Stomach (tissue), 8 donors: ENCODE measurements at regions not wholly inside any gene's neighbourhood (a gene's known extent, or its start where the extent isn't known, plus 50 kb on each side); places are given as distances from the start of the nearest gene placed in this dataset.

Experiments
- DNase-seq, 2 donors: peaks; one replicate each; pipeline versions ENCODE4 v3.0.0 to v3.0.0-alpha.2; 2013 to 2019
- H3K27ac ChIP-seq, 5 donors: fragments of 200-600 bp in 4 of 5; sonication (generic) in 4 of 5; one replicate each; pipeline ENCODE4 v1.5.1; 2013 to 2019; ENCODE audit warnings: mild to moderate bottlenecking in 1 of 5, moderate library complexity in 1 of 5
- H3K27me3 ChIP-seq, 3 donors: fragments of 200-600 bp; sonication (generic); one replicate each; pipeline ENCODE4 v1.5.1; 2017 to 2019; ENCODE audit warnings: mixed run types in 1 of 3
- H3K36me3 ChIP-seq, 4 donors: fragments of 200-600 bp; sonication (generic); 1 replicate in 3 of 4; 2 replicates in 1 of 4; pipeline ENCODE4 v1.5.1; 2016 to 2019
- H3K4me1 ChIP-seq, 4 donors: fragments of 200-600 bp; sonication (generic); one replicate each; pipeline ENCODE4 v1.5.1; 2016 to 2019
- H3K4me3 ChIP-seq, 4 donors: fragments of 200-600 bp; sonication (generic) in 3 of 4; one replicate each; pipeline ENCODE4 v1.5.1; 2016 to 2019; ENCODE audit warnings: mild to moderate bottlenecking in 1 of 4
- H3K9me3 ChIP-seq, 4 donors: fragments of 200-600 bp; sonication (generic); one replicate each; pipeline ENCODE4 v1.5.1; 2016 to 2019
- EP300 ChIP-seq: sonication (generic); formaldehyde crosslinking; IDR thresholded peaks from one replicate; pipeline ENCODE4 v1.6.1; 2017; ENCODE audit warnings: antibody characterized with exemption
- POLR2A ChIP-seq, 4 donors: fragments of 450-650 bp; IDR thresholded peaks; one replicate each; pipeline ENCODE4 v1.6.1; 2016; ENCODE audit warnings: antibody characterized with exemption in 4 of 4, control low read depth in 2 of 4, mild to moderate bottlenecking in 1 of 4, moderate library complexity in 1 of 4
- POLR2AphosphoS5 ChIP-seq, 3 donors: sonication (generic); formaldehyde crosslinking; IDR thresholded peaks; one replicate each; pipeline ENCODE4 v1.6.1; 2016; ENCODE audit warnings: antibody characterized with exemption in 3 of 3
- WGBS, 5 donors: extraction: QIAGEN DNeasy Blood & Tissue Kit in 3 of 5; methylation state at CpG; one replicate each; pipeline versions ENCODE4 v1.1.5 to v1.1.7; 2013 to 2018; 5-methylcytosine and 5-hydroxymethylcytosine counted together
- intact Hi-C: fragments of 100-400 bp; cut with DNase I; formaldehyde crosslinking; loops from one replicate; pipeline ENCODE4 v1.15.1; 2023; ENCODE audit warnings: low total_unique reads
- TF ChIP-seq, protein P1 (sequence below), 7 experiments: fragments of 450-650 bp in 4 of 7; fragments of 200-600 bp in 3 of 7; sonication (generic) in 3 of 7; IDR thresholded peaks; one replicate each; pipeline ENCODE4 v1.5.1; 2016 to 2019; ENCODE audit warnings: antibody characterized with exemption in 7 of 7, control low read depth in 2 of 7, mild to moderate bottlenecking in 1 of 7
- donor health status: healthy with polysubstance abuse.
- donor health status: Bipolar disorder and iron deficiency.
- donor health status: healthy.

- Histone ChIP-seq H3K4me1 (peaks cover 0 to 11% (median 9%) of the 10 kb centered on the region in 4 donors), H3K9me3 (no peaks in the 10 kb centered on the region), H3K27ac (no peak overlapping the region), H3K36me3 (no peaks in the 10 kb centered on the region), H3K27me3 (no peaks in the 10 kb centered on the region), H3K4me3 (no peak overlapping the region)
- intact Hi-C loops = no loop called here
- TF ChIP-seq POLR2A (IDR thresholded peaks at IDR 0.05) (no peak), POLR2AphosphoS5 (IDR thresholded peaks at IDR 0.05) (no peak), EP300 (no peak)
- TF ChIP-seq, protein P1, sequence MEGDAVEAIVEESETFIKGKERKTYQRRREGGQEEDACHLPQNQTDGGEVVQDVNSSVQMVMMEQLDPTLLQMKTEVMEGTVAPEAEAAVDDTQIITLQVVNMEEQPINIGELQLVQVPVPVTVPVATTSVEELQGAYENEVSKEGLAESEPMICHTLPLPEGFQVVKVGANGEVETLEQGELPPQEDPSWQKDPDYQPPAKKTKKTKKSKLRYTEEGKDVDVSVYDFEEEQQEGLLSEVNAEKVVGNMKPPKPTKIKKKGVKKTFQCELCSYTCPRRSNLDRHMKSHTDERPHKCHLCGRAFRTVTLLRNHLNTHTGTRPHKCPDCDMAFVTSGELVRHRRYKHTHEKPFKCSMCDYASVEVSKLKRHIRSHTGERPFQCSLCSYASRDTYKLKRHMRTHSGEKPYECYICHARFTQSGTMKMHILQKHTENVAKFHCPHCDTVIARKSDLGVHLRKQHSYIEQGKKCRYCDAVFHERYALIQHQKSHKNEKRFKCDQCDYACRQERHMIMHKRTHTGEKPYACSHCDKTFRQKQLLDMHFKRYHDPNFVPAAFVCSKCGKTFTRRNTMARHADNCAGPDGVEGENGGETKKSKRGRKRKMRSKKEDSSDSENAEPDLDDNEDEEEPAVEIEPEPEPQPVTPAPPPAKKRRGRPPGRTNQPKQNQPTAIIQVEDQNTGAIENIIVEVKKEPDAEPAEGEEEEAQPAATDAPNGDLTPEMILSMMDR (IDR thresholded peaks at IDR 0.05) = no peak
- DNase-seq = no peak
- WGBS, 5 donors = 82 to 93% (median 85%) methylated on average over 2 of the region's 2 CpGs
Observed at GRCh38 chr13:80139196-80139595, 201.7 kb downstream of the SPRY2 start.

GRCh38 chr13:80137994-80138393 lies 202.9 kb downstream of the SPRY2 start:
- DNase-seq = no peak
- H3K27ac ChIP-seq = no peak overlapping the region
- H3K27me3 ChIP-seq = no peaks in the 10 kb centered on the region
- 60 to 68% (median 63%) methylated on average over 3 of the region's 3 CpGs for WGBS, 5 donors
- intact Hi-C loops = no loop called here
- TF ChIP-seq POLR2AphosphoS5 (IDR thresholded peaks at IDR 0.05) = no peak
- no peak for TF ChIP-seq POLR2A (IDR thresholded peaks at IDR 0.05)
- peaks cover 8 to 22% (median 15%) of the 10 kb centered on the region in 4 donors for H3K4me1 ChIP-seq
- no peak overlapping the region for H3K4me3 ChIP-seq
- no peaks in the 10 kb centered on the region for H3K36me3 ChIP-seq
- H3K9me3 ChIP-seq = no peaks in the 10 kb centered on the region

DNA sequence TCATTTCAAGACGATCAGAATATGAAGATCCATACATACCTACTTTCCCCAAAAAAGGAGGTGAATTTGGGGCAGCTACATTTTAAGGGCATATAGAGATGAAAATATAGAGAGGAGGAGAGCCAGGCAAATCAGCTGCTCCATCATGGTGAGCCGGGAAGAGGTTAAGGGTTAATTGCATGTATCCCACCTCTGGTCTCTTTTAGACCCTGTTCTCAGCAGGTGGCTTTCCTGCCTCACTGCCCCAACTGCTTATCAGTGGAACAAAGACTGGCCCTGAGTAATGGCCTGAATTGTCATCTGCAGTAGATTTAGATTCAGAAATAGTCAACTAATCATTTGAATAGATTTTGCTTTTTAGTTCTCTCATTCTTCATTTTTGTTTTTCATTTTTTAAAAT lies 206.6 kb downstream of the SPRY2 start:
- no peak for TF ChIP-seq POLR2A (IDR thresholded peaks at IDR 0.05)
- no peak for TF ChIP-seq EP300
- TF ChIP-seq POLR2AphosphoS5 (IDR thresholded peaks at IDR 0.05) = no peak
- TF ChIP-seq, protein P1 (IDR thresholded peaks at IDR 0.05) = no peak
- 64 to 81% (median 76%) methylated on average over 2 of the region's 2 CpGs for WGBS, 5 donors
- DNase-seq = no peak
- no peaks in the 10 kb centered on the region for H3K9me3 ChIP-seq
- H3K4me1 ChIP-seq = peaks cover 7 to 41% (median 25%) of the 10 kb centered on the region in 4 donors
- H3K36me3 ChIP-seq = no peaks in the 10 kb centered on the region
- no peak overlapping the region for H3K4me3 ChIP-seq
- H3K27ac ChIP-seq = peak overlapping the region in 3 of 5 donors; percentile 70 to 82 (median 76)
- H3K27me3 ChIP-seq = no peaks in the 10 kb centered on the region
- intact Hi-C loops = no loop called here

GRCh38 chr13:80133631-80134261 lies 207.2 kb downstream of the SPRY2 start:
- 18 to 41% (median 29%) methylated on average over 6 of the region's 6 CpGs for WGBS, 5 donors
- no peaks in the 10 kb centered on the region for H3K9me3 ChIP-seq
- no peaks in the 10 kb centered on the region for H3K36me3 ChIP-seq
- H3K27ac ChIP-seq = peak overlapping the region in 4 of 5 donors; percentile 70 to 82 (median 78)
- H3K4me1 ChIP-seq = peaks cover 7 to 41% (median 25%) of the 10 kb centered on the region in 4 donors
- peak in 1 of 2 donors; percentile 27 for DNase-seq
- intact Hi-C loops = no loop called here
- peak overlapping the region in 2 of 4 donors; percentile 25 to 28 for H3K4me3 ChIP-seq
- no peaks in the 10 kb centered on the region for H3K27me3 ChIP-seq
- TF ChIP-seq, protein P1 (IDR thresholded peaks at IDR 0.05) = no peak
- TF ChIP-seq POLR2A (IDR thresholded peaks at IDR 0.05) (no peak), EP300 (no peak), POLR2AphosphoS5 (IDR thresholded peaks at IDR 0.05) (no peak)
